AG10803 (cell line): ENCODE measurements at regions not wholly inside any gene's neighbourhood (a gene's known extent, or its start where the extent isn't known, plus 50 kb on each side); places are given as distances from the start of the nearest gene placed in this dataset.
"Not testable (repeated sequence)": the region's sequence is repeated elsewhere in the genome, so short reads cannot be mapped to it uniquely, and the experiment has no call there.

Experiments used
- DNase-seq: peaks from one replicate; pipeline ENCODE4 v3.0.0; 2010; ENCODE audit warnings: low read depth
- H3K4me3 ChIP-seq: 2 replicates; pipeline ENCODE4 v1.5.1; 2011; ENCODE audit warnings: mild to moderate bottlenecking, low read length, control low read depth
- TF ChIP-seq, protein P1 (sequence below): conservative IDR thresholded peaks from 2 replicates; pipeline ENCODE4 v1.5.1; 2011; ENCODE audit warnings: mild to moderate bottlenecking, low read length, control low read depth, inconsistent platforms

DNA sequence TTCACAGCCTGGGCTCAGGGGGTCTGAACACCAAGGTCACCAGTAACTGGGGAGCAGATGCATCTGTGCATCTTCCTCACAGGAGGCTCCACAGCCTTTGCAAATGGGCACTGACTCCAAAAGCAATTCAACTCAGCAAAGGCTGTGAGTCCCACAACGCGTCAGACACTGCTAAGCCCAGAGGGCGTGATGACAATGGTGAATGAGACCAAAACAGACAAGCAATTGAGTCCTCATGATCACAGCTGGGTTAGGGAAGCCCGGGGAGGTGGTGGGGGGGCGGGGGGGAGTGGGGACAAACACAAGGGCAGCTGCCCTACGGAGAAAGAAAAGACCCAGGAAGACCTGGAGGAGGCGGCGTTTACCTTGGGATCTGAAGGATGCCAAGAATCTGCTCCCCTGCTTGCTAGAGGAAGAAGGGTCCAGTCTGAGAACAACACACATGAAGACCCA, 61.6 kb upstream of the RNF32 start:
- TF ChIP-seq, protein P1, sequence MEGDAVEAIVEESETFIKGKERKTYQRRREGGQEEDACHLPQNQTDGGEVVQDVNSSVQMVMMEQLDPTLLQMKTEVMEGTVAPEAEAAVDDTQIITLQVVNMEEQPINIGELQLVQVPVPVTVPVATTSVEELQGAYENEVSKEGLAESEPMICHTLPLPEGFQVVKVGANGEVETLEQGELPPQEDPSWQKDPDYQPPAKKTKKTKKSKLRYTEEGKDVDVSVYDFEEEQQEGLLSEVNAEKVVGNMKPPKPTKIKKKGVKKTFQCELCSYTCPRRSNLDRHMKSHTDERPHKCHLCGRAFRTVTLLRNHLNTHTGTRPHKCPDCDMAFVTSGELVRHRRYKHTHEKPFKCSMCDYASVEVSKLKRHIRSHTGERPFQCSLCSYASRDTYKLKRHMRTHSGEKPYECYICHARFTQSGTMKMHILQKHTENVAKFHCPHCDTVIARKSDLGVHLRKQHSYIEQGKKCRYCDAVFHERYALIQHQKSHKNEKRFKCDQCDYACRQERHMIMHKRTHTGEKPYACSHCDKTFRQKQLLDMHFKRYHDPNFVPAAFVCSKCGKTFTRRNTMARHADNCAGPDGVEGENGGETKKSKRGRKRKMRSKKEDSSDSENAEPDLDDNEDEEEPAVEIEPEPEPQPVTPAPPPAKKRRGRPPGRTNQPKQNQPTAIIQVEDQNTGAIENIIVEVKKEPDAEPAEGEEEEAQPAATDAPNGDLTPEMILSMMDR, result no peak
- no peak overlapping the region for H3K4me3 ChIP-seq
- no peak for DNase-seq

DNA sequence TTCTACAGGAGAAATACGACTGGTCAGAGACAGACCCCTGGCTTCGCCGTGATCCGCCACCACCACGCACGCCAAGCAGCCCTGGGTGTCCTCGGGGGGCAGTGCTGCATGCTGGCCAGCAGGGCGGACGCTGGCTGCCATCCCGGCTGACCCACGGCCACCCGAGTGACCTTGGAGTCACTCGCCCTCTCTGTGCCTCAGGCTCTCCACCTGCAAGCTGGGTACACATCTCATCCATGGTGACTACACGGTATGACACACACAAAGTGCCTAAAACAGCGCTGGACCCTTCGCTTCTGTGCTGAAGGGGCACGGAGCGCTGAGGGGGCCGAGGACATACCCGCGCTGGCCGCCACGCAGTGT, 62.0 kb upstream of the RNF32 start:
- TF ChIP-seq, protein P1, result no peak
- no peak for DNase-seq
- H3K4me3 ChIP-seq, result no peak overlapping the region

DNA sequence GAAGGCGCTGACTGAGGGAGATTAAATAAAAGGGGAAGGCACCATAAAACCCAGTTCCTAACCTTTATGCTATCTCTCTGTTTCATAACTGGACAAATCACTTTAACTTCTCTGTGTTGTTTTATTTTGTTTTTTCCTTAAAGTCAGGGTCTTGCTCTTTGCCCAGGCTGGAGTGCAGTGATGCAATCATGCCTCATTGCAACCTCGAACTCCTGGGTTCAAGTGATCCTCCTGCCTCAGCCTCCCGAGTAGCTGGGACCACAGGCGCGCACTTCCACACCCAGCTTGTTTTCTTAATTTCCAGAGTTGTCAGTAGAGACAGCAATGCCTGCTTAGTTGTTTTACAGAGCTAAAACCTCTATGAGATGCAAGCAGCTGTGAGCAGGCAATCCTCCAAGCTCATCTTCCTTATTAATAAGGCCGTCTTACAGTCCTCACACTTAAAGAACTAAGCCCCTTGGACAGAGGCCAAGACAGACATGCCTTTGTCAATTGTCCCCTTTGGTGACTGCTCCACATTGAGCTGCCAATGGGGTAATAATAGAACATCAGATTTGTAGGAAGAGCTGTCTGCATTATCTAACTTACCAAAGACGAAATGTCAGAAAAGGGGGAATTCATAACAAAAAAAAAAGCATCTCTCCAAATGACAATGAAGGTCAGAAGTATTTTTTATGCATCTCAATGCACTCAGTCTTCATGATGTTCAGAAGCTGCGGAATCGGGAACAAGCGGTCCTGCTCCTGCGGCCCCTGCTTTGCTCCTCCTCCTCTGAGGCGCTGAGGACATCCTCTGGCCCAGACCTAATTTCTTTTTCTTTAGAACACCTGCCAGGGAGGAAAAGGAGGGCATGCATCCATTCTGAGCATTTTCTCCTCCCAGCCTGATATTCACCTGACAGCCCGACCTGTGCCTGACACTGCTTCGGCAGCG, 62.7 kb upstream of the RNF32 start:
- DNase-seq, result no peak
- H3K4me3 ChIP-seq, result no peak overlapping the region
- TF ChIP-seq, protein P1, result no peak

DNA sequence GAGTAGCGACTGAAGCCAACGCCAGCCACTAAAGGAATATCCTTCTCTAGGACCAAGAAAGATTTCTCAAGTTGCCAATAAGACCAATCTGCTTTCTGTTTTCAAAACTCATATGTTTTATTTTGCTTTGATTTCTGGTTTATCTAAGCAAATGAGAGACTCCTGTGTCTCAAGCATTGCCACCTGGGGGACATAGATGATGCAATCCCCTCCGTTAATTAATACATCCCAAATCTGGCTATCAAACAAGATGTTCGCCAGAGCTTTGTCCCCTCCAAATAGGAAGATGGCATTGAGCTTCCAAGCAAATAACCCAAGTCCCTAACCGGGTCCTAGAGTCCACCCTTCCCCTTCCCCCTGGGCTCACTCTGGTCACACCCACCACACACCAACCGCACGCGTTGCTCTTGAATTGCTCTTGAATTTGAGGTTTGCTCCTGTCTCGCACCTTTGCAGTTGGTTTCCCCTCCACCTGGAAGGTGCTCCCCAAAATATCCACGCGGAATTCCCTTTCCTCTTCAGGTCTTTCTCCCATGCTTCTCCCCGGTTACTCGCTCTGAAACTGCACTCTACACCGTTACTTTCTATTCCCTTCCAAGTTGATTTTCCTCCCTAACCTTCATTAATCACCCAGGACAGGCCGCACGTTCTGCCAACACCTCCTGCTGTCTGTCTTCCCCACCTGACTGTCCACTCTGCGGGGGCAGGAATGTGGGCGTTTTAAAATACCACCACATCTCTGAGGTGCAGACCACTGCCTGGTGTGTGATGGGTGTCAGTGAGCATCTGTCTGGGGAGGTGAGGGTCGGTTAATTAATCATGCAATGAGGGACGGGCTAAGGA, 64.1 kb upstream of the RNF32 start:
- TF ChIP-seq, protein P1, result no peak
- no peak overlapping the region for H3K4me3 ChIP-seq
- no peak for DNase-seq

DNA sequence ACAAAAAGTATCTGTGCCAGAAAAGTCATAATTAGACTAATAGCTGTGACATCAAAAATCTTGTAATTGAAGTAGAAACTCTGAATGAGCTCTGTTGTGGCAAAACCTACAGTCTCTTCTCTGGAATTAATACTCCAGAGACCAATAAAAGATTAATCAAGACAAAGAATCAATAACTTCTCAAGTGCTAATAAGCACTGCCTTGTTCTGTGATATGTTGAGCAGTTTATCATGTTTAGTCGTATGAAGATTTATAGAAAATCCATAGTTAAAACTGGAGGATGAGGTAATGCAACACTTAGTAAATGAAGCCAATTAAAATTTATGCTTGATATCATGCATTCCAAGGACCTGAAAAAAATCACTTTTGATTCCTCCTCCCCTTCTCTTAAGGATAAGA, 72.3 kb upstream of the RNF32 start:
- DNase-seq, result no peak
- TF ChIP-seq, protein P1, result no peak
- no peak overlapping the region for H3K4me3 ChIP-seq

DNA sequence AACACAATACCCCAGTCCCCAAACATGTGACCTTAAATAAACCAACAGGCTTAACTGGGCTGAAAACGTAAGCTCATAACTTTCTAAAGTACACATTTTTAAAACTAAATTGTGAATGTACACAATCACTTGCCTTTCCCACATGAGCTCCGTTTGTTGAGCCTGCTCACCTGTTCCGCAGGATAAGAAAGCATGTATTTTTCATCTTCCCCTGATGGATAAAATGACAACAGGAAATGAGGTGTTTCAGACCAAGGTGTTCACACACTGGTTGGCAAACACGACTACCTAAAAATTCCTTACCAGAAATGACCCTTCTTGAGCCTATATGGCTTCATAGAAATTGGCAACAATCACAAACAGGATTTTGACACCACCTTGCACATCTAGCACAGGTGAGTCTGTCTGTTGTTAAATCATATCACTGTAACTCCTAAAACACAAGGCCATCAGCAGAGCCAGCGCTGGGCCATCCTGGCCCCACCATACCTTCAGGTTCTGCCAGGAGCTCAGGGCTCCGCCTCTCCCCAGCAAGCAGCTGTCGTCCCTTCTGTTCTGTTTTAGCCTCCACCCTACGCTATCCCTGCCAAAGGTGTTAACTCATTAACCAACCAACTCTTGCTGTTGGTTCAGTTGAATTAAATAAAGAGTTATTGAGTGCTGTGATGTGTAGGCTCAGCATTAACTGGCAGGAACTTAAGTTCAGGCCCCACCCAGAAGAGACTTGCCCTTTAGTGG, 73.6 kb upstream of the RNF32 start:
- TF ChIP-seq, protein P1, result no peak
- DNase-seq, result no peak
- no peak overlapping the region for H3K4me3 ChIP-seq

DNA sequence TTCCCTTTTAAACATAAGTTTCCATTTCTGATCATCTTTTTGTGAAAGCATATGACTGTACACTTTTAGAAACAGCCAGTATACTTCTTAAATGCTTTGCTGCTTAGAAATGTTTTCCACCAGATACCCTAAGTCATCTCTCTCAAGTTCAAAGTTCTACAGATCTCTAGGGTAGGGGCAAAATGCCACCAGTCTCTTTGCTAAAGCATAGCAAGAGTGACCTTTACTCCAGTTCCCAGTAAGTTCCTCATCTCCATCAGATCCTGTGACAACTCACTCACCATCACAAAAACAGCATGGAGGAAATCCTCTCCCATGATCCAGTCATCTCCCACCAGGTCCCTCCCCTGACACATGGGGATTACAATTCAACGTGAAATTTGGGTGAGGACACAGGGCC, 75.6 kb upstream of the RNF32 start:
- not testable (repeated sequence) for H3K4me3 ChIP-seq, DNase-seq
